Spinal cord (tissue), 9 donors: ENCODE measurements at regions not wholly inside any gene's neighbourhood (a gene's known extent, or its start where the extent isn't known, plus 50 kb on each side); places are given as distances from the start of the nearest gene placed in this dataset.

Experiments
- DNase-seq, 6 donors: peaks; one replicate each; pipeline versions ENCODE4 v3.0.0 to v3.0.0-alpha.2; 2013 to 2015; ENCODE audit warnings: low spot score in 6 of 6, low read depth in 4 of 6
- H3K27ac ChIP-seq: one replicate; pipeline ENCODE4 v1.5.1; 2013; ENCODE audit warnings: low read depth, low read length, control low read depth
- H3K27me3 ChIP-seq: one replicate; pipeline ENCODE4 v1.6.1; 2013; ENCODE audit warnings: low read length; ENCODE audit not compliant: control insufficient read depth, insufficient read depth
- H3K36me3 ChIP-seq: one replicate; pipeline ENCODE4 v1.6.1; 2013; ENCODE audit warnings: low read length; ENCODE audit not compliant: control insufficient read depth, insufficient read depth
- H3K4me1 ChIP-seq: one replicate; pipeline ENCODE4 v1.6.1; 2013; ENCODE audit warnings: low read length; ENCODE audit not compliant: control insufficient read depth, insufficient read depth
- H3K4me3 ChIP-seq: one replicate; pipeline ENCODE4 v1.5.1; 2013; ENCODE audit warnings: low read depth, low read length, control low read depth
- H3K9me3 ChIP-seq: one replicate; pipeline ENCODE4 v1.6.1; 2013; ENCODE audit warnings: low read length; ENCODE audit not compliant: control insufficient read depth, insufficient read depth
- WGBS: methylation state at CpG from one replicate; pipeline ENCODE4 v1.1.5; 2013; ENCODE audit warnings: missing lambda C conversion rate; ENCODE audit not compliant: insufficient coverage; 5-methylcytosine and 5-hydroxymethylcytosine counted together
- donor health status: healthy.

GRCh38 chr3:45325676-45326075, 62.7 kb upstream of the LARS2 start:
- DNase-seq, result no peak
- Histone ChIP-seq H3K36me3 (no peaks in the 10 kb centered on the region), H3K9me3 (no peaks in the 10 kb centered on the region), H3K4me3 (no peak overlapping the region), H3K27ac (no peak overlapping the region), H3K27me3 (no peaks in the 10 kb centered on the region), H3K4me1 (peaks cover 12% of the 10 kb centered on the region)
- 82% methylated on average over 4 of the region's 4 CpGs for WGBS

- Histone ChIP-seq H3K27ac (no peak overlapping the region), H3K4me3 (no peak overlapping the region), H3K36me3 (no peaks in the 10 kb centered on the region), H3K27me3 (no peaks in the 10 kb centered on the region), H3K4me1 (peaks cover 7% of the 10 kb centered on the region), H3K9me3 (no peaks in the 10 kb centered on the region)
- DNase-seq, result no peak
- 73% methylated on average over 3 of the region's 8 CpGs for WGBS
These were observed 58.5 kb upstream of the LARS2 start for GRCh38 chr3:45329761-45330305.

GRCh38 chr3:45330510-45331295, 57.7 kb upstream of the LARS2 start:
- 67% methylated on average over 1 of the region's 5 CpGs for WGBS
- no peaks in the 10 kb centered on the region for H3K36me3 ChIP-seq
- no peaks in the 10 kb centered on the region for H3K27me3 ChIP-seq
- H3K9me3 ChIP-seq, result no peaks in the 10 kb centered on the region
- peaks cover 6% of the 10 kb centered on the region for H3K4me1 ChIP-seq
- no peak overlapping the region for H3K27ac ChIP-seq
- DNase-seq, result no peak
- no peak overlapping the region for H3K4me3 ChIP-seq

GRCh38 chr3:45332493-45332892, 55.9 kb upstream of the LARS2 start:
- DNase-seq, result no peak
- Histone ChIP-seq H3K27ac (no peak overlapping the region), H3K4me1 (no peaks in the 10 kb centered on the region), H3K36me3 (no peaks in the 10 kb centered on the region), H3K9me3 (no peaks in the 10 kb centered on the region), H3K4me3 (no peak overlapping the region), H3K27me3 (no peaks in the 10 kb centered on the region)
- WGBS, result 88% methylated on average over 4 of the region's 6 CpGs

- no peak overlapping the region for H3K4me3 ChIP-seq
- H3K27ac ChIP-seq, result no peak overlapping the region
- no peaks in the 10 kb centered on the region for H3K36me3 ChIP-seq
- H3K27me3 ChIP-seq, result no peaks in the 10 kb centered on the region
- H3K9me3 ChIP-seq, result no peaks in the 10 kb centered on the region
- no peaks in the 10 kb centered on the region for H3K4me1 ChIP-seq
- WGBS, result 72% methylated on average over 4 of the region's 4 CpGs
- DNase-seq, result no peak
These were observed 55.4 kb upstream of the LARS2 start for GRCh38 chr3:45332901-45333407.

GRCh38 chr3:45333549-45333948, 54.8 kb upstream of the LARS2 start:
- Histone ChIP-seq H3K36me3 (no peaks in the 10 kb centered on the region), H3K4me3 (no peak overlapping the region), H3K9me3 (no peaks in the 10 kb centered on the region), H3K27me3 (no peaks in the 10 kb centered on the region), H3K4me1 (no peaks in the 10 kb centered on the region), H3K27ac (no peak overlapping the region)
- no peak for DNase-seq
- 95% methylated on average over 2 of the region's 2 CpGs for WGBS

- 37% methylated on average over 9 of the region's 12 CpGs for WGBS
- Histone ChIP-seq H3K27me3 (no peaks in the 10 kb centered on the region), H3K4me3 (no peak overlapping the region), H3K4me1 (no peaks in the 10 kb centered on the region), H3K9me3 (no peaks in the 10 kb centered on the region), H3K36me3 (no peaks in the 10 kb centered on the region), H3K27ac (no peak overlapping the region)
- DNase-seq, result peak in 2 of 6 donors; percentile 77 to 92
These were observed 50.4 kb upstream of the LARS2 start for GRCh38 chr3:45337839-45338470.
